ENCODE measurements at regions not wholly inside any gene's neighbourhood (a gene's known extent, or its start where the extent isn't known, plus 50 kb on each side); places are given as distances from the start of the nearest gene placed in this dataset.

DNA sequence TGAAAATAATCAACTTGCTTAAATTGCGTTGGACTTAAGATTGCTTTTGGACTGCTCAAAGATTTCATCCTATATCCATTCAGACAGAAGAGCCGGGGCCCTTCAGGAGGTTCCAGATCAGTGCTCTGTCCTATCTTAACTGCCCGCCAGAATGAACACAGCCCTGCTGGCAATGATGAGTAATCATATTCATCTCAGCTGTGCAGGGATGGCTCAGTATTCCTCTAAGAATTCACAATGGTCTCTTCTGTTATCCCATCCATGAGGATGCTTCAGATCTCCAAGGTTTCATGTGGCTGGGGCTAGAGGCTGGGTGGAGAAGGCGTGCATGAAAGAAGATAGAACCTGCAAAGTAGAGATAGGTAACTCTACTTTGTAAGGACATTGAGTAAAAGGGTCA, 80.0 kb upstream of the NPVF start:
- TF ChIP-seq POLR2A (IDR thresholded peaks at IDR 0.05): no peak
- TF ChIP-seq, protein P1, sequence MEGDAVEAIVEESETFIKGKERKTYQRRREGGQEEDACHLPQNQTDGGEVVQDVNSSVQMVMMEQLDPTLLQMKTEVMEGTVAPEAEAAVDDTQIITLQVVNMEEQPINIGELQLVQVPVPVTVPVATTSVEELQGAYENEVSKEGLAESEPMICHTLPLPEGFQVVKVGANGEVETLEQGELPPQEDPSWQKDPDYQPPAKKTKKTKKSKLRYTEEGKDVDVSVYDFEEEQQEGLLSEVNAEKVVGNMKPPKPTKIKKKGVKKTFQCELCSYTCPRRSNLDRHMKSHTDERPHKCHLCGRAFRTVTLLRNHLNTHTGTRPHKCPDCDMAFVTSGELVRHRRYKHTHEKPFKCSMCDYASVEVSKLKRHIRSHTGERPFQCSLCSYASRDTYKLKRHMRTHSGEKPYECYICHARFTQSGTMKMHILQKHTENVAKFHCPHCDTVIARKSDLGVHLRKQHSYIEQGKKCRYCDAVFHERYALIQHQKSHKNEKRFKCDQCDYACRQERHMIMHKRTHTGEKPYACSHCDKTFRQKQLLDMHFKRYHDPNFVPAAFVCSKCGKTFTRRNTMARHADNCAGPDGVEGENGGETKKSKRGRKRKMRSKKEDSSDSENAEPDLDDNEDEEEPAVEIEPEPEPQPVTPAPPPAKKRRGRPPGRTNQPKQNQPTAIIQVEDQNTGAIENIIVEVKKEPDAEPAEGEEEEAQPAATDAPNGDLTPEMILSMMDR (IDR thresholded peaks at IDR 0.05): no peak
- Histone ChIP-seq H3K36me3 (no peaks in the 10 kb centered on the region), H3K27me3 (no peaks in the 10 kb centered on the region), H3K27ac (no peak overlapping the region), H3K9me3 (no peaks in the 10 kb centered on the region), H3K4me1 (peaks cover 0 to 5% of the 10 kb centered on the region in 2 donors), H3K4me3 (replicated peaks in 1 of 3) (no peak overlapping the region)
- intact Hi-C loops (cut with DNase I): no loop called here
- DNase-seq: no peak
- WGBS, 2 donors: 48 to 74% methylated on average over 4 of the region's 4 CpGs

DNA sequence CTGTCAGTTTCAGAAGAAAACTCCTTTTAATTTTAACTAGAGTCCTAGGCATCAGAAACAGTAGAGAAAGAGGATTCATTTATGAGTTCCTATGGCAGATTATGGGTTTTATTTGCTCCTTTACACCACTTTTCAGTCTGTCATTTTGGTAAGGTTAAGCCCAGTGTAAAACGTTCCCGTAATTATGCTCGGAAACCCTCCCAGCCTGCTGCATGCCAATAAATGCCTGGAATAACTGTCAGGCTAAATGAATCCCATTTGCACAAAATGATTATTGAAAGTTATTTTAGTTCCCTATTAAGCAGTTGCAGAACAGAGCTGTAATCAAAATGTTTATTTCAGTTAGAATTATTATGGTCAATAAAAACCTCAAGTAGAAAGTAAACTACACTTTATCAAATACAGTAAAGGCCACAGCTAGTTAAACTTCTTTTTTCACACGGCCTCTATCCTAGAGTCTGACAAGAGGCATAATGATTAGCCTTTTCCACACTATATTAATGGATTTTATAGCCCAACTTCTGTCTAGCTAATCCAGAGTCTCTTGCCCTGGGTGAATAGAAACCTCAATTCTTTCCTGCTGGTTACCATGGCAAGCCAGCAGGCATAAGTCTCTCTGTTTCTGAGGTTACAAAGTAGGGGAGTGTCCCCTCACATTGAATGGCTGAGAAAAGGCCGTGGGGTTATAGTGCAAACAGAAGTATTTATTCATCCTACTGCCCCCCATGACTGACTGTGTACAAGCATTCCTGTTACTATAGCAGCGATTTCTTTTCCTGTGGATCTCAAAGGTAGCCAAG, 80.8 kb upstream of the NPVF start:
- no peak for DNase-seq
- H3K27me3 ChIP-seq: no peaks in the 10 kb centered on the region
- intact Hi-C loops (cut with DNase I): no loop called here
- no peak for TF ChIP-seq POLR2A (IDR thresholded peaks at IDR 0.05)
- TF ChIP-seq, protein P1 (IDR thresholded peaks at IDR 0.05): no peak
- H3K4me3 ChIP-seq (replicated peaks in 1 of 3): no peak overlapping the region
- H3K4me1 ChIP-seq: no peaks in the 10 kb centered on the region
- H3K27ac ChIP-seq: no peak overlapping the region
- H3K36me3 ChIP-seq: no peaks in the 10 kb centered on the region
- H3K9me3 ChIP-seq: no peaks in the 10 kb centered on the region
- WGBS, 2 donors: 80 to 84% methylated on average over 6 of the region's 6 CpGs

DNA sequence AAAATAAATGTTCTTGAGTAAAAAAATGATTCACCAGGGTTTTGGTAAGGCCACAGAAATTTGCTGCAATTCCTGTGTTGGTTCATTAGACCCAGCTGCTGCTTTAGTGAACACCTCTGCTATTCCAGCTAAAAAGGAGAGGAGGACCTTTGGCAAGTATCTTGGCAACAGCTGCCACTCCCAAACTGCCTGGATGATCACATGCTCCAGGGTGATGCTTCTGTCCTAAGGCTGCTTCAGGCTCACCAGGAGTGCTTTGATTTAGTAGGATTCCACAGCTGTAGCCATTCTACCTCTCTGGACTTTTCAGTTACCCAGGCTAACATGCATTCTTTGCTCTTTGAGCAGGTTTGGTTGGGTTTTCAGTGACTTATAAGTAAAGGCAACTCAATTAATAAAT, 82.6 kb upstream of the NPVF start:
- H3K4me1 ChIP-seq: no peaks in the 10 kb centered on the region
- no peaks in the 10 kb centered on the region for H3K27me3 ChIP-seq
- TF ChIP-seq, protein P1 (IDR thresholded peaks at IDR 0.05): no peak
- no peak for TF ChIP-seq POLR2A (IDR thresholded peaks at IDR 0.05)
- intact Hi-C loops (cut with DNase I): no loop called here
- DNase-seq: no peak
- H3K27ac ChIP-seq: no peak overlapping the region
- H3K36me3 ChIP-seq: no peaks in the 10 kb centered on the region
- H3K4me3 ChIP-seq (replicated peaks in 1 of 3): no peak overlapping the region
- H3K9me3 ChIP-seq: no peaks in the 10 kb centered on the region

DNA sequence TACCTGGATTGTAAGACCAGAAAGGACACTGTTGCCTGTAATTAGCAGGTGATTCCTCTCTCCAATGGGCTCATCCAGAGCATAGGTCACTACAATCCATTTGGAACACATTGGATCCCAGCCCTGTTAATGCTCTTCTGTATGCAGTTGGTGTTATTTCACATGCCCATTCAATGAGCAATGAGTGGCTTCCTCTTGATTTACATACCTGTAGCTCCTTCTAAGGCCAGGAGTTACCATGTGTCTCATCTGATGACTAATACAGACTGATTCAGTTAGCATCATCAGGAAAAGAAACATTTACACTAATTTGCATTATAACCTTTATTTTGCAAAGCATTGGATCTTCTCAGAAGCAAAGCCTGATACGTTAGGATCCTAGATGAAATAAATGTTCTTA, 83.1 kb upstream of the NPVF start:
- Histone ChIP-seq H3K4me1 (no peaks in the 10 kb centered on the region), H3K27me3 (no peaks in the 10 kb centered on the region), H3K4me3 (replicated peaks in 1 of 3) (no peak overlapping the region), H3K36me3 (no peaks in the 10 kb centered on the region), H3K27ac (no peak overlapping the region), H3K9me3 (no peaks in the 10 kb centered on the region)
- WGBS, 2 donors: 91 to 100% methylated on average over 1 of the region's 1 CpG
- TF ChIP-seq POLR2A (IDR thresholded peaks at IDR 0.05): no peak
- TF ChIP-seq, protein P1 (IDR thresholded peaks at IDR 0.05): no peak
- intact Hi-C loops (cut with DNase I): no loop called here
- DNase-seq: no peak

DNA sequence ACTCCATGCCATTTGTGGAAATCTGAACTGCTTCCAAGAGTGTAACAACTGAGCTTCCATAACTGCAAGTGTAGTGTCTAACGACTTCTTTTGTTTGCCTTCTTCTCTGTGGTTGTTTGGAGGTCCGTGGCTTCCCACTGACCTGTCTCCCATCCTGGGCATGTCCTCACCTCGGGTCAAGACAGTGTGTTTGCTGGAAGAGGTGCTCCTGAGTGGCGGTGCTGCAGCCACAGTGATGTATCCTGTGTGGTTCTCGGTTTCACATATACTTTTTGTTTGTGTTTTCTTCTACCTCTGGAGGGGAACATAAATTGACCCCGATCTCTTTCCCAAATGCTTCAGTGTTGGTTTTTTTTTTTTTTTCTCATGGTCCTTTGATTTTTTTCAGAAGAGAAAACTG, 84.7 kb upstream of the NPVF start:
- H3K9me3 ChIP-seq: no peaks in the 10 kb centered on the region
- no peaks in the 10 kb centered on the region for H3K27me3 ChIP-seq
- no peaks in the 10 kb centered on the region for H3K36me3 ChIP-seq
- 88 to 90% methylated on average over 6 of the region's 6 CpGs for WGBS, 2 donors
- TF ChIP-seq, protein P1 (IDR thresholded peaks at IDR 0.05): no peak
- no peak for TF ChIP-seq POLR2A (IDR thresholded peaks at IDR 0.05)
- no peak for DNase-seq
- H3K4me1 ChIP-seq: no peaks in the 10 kb centered on the region
- H3K4me3 ChIP-seq (replicated peaks in 1 of 3): no peak overlapping the region
- no peak overlapping the region for H3K27ac ChIP-seq
- intact Hi-C loops (cut with DNase I): no loop called here
